ENCODE measurements at regions not wholly inside any gene's neighbourhood (a gene's known extent, or its start where the extent isn't known, plus 50 kb on each side); places are given as distances from the start of the nearest gene placed in this dataset.

- no peak for DNase-seq
Measured at GRCh38 chr7:42617071-42617765, 294.7 kb downstream of the C7orf25 start.

- DNase-seq: no peak
Measured at GRCh38 chr7:42614636-42615035, 297.2 kb downstream of the C7orf25 start.

- no peak for DNase-seq
Measured at GRCh38 chr7:42611961-42612360, 299.9 kb downstream of the C7orf25 start.

GRCh38 chr7:42611289-42611928 is 300.5 kb downstream of the C7orf25 start:
- no peak for DNase-seq

GRCh38 chr7:42606193-42606905 is 305.5 kb downstream of the C7orf25 start:
- DNase-seq: no peak

- DNase-seq: no peak
Measured at GRCh38 chr7:42605406-42606192, 306.3 kb downstream of the C7orf25 start.

- DNase-seq: no peak
Measured at GRCh38 chr7:42603496-42603895, 308.4 kb downstream of the C7orf25 start.

GRCh38 chr7:42597300-42597699 is 314.6 kb downstream of the C7orf25 start:
- no peak for DNase-seq

- DNase-seq: no peak
Measured at GRCh38 chr7:42596737-42597136, 315.1 kb downstream of the C7orf25 start.

- DNase-seq: no peak
Measured at GRCh38 chr7:42593860-42594259, 318.0 kb downstream of the C7orf25 start.

GRCh38 chr7:42590771-42591310 is 321.0 kb downstream of the C7orf25 start:
- no peak for DNase-seq

GRCh38 chr7:42588876-42589275 is 323.0 kb downstream of the C7orf25 start:
- no peak for DNase-seq

- DNase-seq: no peak
Measured at GRCh38 chr7:42587806-42588205, 324.1 kb downstream of the C7orf25 start.

- DNase-seq: no peak
Measured at GRCh38 chr7:42580061-42580460, 331.8 kb downstream of the C7orf25 start.

- DNase-seq: no peak
Measured at GRCh38 chr7:42575171-42575570, 336.7 kb downstream of the C7orf25 start.

- DNase-seq: no peak
Measured at GRCh38 chr7:42574685-42575084, 337.2 kb downstream of the C7orf25 start.

GRCh38 chr7:42573881-42574672 is 337.1 kb upstream of the GLI3 start:
- DNase-seq: no peak

GRCh38 chr7:42572561-42572960 is 335.6 kb upstream of the GLI3 start:
- DNase-seq: no peak

GRCh38 chr7:42572056-42572455 is 335.0 kb upstream of the GLI3 start:
- no peak for DNase-seq

GRCh38 chr7:42570944-42571343 is 333.9 kb upstream of the GLI3 start:
- DNase-seq: no peak

GRCh38 chr7:42567051-42567450 is 330.0 kb upstream of the GLI3 start:
- DNase-seq: no peak

- DNase-seq: no peak
Measured at GRCh38 chr7:42561797-42562196, 324.8 kb upstream of the GLI3 start.

Measured in NCI-H1048 (cell line).